Gastroesophageal sphincter (tissue), 3 donors: ENCODE measurements at regions not wholly inside any gene's neighbourhood (a gene's known extent, or its start where the extent isn't known, plus 50 kb on each side); places are given as distances from the start of the nearest gene placed in this dataset.

ENCODE experiments used
- EP300 ChIP-seq: sonication (generic); formaldehyde crosslinking; IDR thresholded peaks from one replicate; pipeline ENCODE4 v1.6.1; 2017; ENCODE audit warnings: antibody characterized with exemption, mild to moderate bottlenecking
- POLR2A ChIP-seq, 2 donors: fragments of 450-650 bp; IDR thresholded peaks; one replicate each; pipeline ENCODE4 v1.6.1; 2017; ENCODE audit warnings: antibody characterized with exemption in 2 of 2, mild to moderate bottlenecking in 2 of 2, moderate library complexity in 1 of 2
- TF ChIP-seq, protein P1 (sequence below), 4 experiments: fragments of 200-600 bp in 2 of 4; fragments of 450-650 bp in 2 of 4; sonication (generic) in 1 of 4; IDR thresholded peaks; one replicate each; pipeline ENCODE4 v1.5.1; 2017 to 2019; ENCODE audit warnings: antibody characterized with exemption in 4 of 4, mild to moderate bottlenecking in 2 of 4, moderate library complexity in 2 of 4

DNA sequence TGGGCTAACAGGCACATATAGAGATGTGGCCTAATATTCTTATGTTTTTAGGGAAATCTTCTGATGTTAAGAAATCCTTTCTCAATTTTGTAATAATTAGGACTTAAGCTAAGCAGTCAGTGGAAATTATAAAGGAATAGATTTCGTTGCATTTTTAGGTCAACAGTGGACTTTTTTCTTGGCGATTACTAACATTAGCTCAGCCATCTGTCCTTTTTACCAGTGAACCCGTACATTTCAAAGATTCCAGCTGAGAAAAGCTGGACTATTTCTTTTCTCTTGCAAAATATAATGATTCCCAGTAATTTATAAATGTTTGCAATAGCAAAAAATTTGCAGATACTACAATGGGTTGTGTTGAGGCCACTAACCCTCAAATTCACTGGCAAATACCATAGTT, 54.9 kb upstream of the CA10 start:
- TF ChIP-seq, protein P1, sequence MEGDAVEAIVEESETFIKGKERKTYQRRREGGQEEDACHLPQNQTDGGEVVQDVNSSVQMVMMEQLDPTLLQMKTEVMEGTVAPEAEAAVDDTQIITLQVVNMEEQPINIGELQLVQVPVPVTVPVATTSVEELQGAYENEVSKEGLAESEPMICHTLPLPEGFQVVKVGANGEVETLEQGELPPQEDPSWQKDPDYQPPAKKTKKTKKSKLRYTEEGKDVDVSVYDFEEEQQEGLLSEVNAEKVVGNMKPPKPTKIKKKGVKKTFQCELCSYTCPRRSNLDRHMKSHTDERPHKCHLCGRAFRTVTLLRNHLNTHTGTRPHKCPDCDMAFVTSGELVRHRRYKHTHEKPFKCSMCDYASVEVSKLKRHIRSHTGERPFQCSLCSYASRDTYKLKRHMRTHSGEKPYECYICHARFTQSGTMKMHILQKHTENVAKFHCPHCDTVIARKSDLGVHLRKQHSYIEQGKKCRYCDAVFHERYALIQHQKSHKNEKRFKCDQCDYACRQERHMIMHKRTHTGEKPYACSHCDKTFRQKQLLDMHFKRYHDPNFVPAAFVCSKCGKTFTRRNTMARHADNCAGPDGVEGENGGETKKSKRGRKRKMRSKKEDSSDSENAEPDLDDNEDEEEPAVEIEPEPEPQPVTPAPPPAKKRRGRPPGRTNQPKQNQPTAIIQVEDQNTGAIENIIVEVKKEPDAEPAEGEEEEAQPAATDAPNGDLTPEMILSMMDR (IDR thresholded peaks at IDR 0.05) = no peak
- TF ChIP-seq POLR2A (IDR thresholded peaks at IDR 0.05) (no peak), EP300 (no peak)
